ENCODE measurements at regions not wholly inside any gene's neighbourhood (a gene's known extent, or its start where the extent isn't known, plus 50 kb on each side); places are given as distances from the start of the nearest gene placed in this dataset.

GRCh38 chr12:114073076-114073475 lies 107.0 kb upstream of the RBM19 start:
- H3K4me2 ChIP-seq (ENCODE audit: insufficient read depth, low read length), result no peak overlapping the region
- no peak for FAIRE-seq
- H3K36me3 ChIP-seq (ENCODE audit: control insufficient read depth, insufficient read depth, low read length), result no peaks in the 10 kb centered on the region
- DNase-seq (ENCODE audit: extremely low read depth in 1 of 4, low spot score in 3 of 4), result no peak
- no peak overlapping the region for H3K27ac ChIP-seq (ENCODE audit: extremely low read depth, low read depth, low read length)
- H3K9ac ChIP-seq (ENCODE audit: insufficient read depth in 1 of 2, low read depth in 2 of 2, low read length in 2 of 2), result no peak overlapping the region
- no peaks in the 10 kb centered on the region for H3K79me2 ChIP-seq (ENCODE audit: control insufficient read depth, insufficient read depth, low read length)
- H3K4me1 ChIP-seq (replicated peaks in 1 of 2; ENCODE audit: control insufficient read depth in 2 of 2, insufficient read depth in 2 of 2, low read length in 2 of 2), result no peaks in the 10 kb centered on the region
- H3K27me3 ChIP-seq (ENCODE audit: control insufficient read depth in 2 of 2, insufficient read depth in 2 of 2, low read length in 2 of 2), result 0 out of 5 replicates have a peak, but pooled peaks cover 0 to 4% of the 10 kb centered on the region in 2 experiments
- no peak for TF ChIP-seq ZBTB12 (CRISPR knock-in tag; IDR thresholded peaks at IDR 0.05)
- TF ChIP-seq JUN (IDR thresholded peaks at IDR 0.05; ENCODE audit: borderline replicate concordance, low read depth, low read length), result no peak
- no peak for TF ChIP-seq JUN (CRISPR knock-in tag; IDR thresholded peaks at IDR 0.05; ENCODE audit: borderline replicate concordance)
- no peak for TF ChIP-seq POLR2AphosphoS5 (IDR thresholded peaks at IDR 0.05; ENCODE audit: control insufficient read depth, insufficient read depth, low read depth, low read length)
- ATAC-seq, result no peak
- H3K4me3 ChIP-seq, result no peak overlapping the region
- H4K20me1 ChIP-seq (replicated peaks; ENCODE audit: control insufficient read depth, insufficient read depth, low read length), result no peaks in the 10 kb centered on the region
- ChIA-PET CTCF (ENCODE audit: low intra/inter-chr PET ratio) (no interaction called here), POLR2A (no interaction called here)
- no peaks in the 10 kb centered on the region for H3K9me3 ChIP-seq (replicated peaks; ENCODE audit: control insufficient read depth, insufficient read depth, low read depth, low read length)
- no peaks in the 10 kb centered on the region for H3K9me1 ChIP-seq (ENCODE audit: control insufficient read depth, insufficient read depth, low read length)
- no peak overlapping the region for H2AFZ ChIP-seq (ENCODE audit: low read depth, low read length)
- no TSS peak for BruUV-seq (replicated peaks)
- WGBS (ENCODE audit: insufficient coverage, low coverage, missing lambda C conversion rate), result 12% methylated on average over 3 of the region's 3 CpGs
- in situ Hi-C loops (cut with MboI) (no loop called here), intact Hi-C loops (cut with micrococcal nuclease) (no loop called here)

DNA sequence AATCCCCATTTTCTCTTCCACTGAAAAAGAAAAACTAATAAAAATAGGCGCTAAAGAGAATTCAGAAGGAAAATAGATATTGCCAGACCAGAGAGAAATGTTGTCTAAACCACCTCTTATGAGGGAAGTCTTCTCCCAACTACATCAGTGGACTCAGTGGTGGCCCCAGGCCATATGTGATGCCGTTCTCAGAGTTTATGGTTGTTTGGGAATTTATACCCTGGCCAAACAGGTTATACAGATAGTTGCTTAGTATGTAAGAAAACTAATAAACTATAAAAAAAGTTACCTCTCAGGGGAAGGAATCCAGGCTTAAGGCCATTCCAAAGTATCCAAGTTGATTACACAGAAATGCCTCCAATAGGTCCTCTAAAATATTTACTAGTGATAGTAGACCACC lies 103.4 kb upstream of the RBM19 start:
- WGBS (ENCODE audit: insufficient coverage, low coverage, missing lambda C conversion rate), result 0% methylated on average over 2 of the region's 2 CpGs
- no peak overlapping the region for H3K4me2 ChIP-seq (ENCODE audit: insufficient read depth, low read length)
- no peaks in the 10 kb centered on the region for H3K9me3 ChIP-seq (replicated peaks; ENCODE audit: control insufficient read depth, insufficient read depth, low read depth, low read length)
- FAIRE-seq, result no peak
- H3K9me1 ChIP-seq (ENCODE audit: control insufficient read depth, insufficient read depth, low read length), result no peaks in the 10 kb centered on the region
- in situ Hi-C loops (cut with MboI), result no loop called here
- H3K4me3 ChIP-seq, result no peak overlapping the region
- no peak for ATAC-seq
- no TSS peak for BruUV-seq (replicated peaks)
- CTCF ChIA-PET (ENCODE audit: low intra/inter-chr PET ratio), result no interaction called here
- intact Hi-C loops (cut with micrococcal nuclease), result no loop called here
- H3K79me2 ChIP-seq (ENCODE audit: control insufficient read depth, insufficient read depth, low read length), result no peaks in the 10 kb centered on the region
- H3K4me1 ChIP-seq (replicated peaks in 1 of 2; ENCODE audit: control insufficient read depth in 2 of 2, insufficient read depth in 2 of 2, low read length in 2 of 2), result no peaks in the 10 kb centered on the region
- no peaks in the 10 kb centered on the region for H3K36me3 ChIP-seq (ENCODE audit: control insufficient read depth, insufficient read depth, low read length)
- TF ChIP-seq ZBTB17 (CRISPR knock-in tag; IDR thresholded peaks at IDR 0.05) (no peak), RBM34 (IDR thresholded peaks at IDR 0.05; ENCODE audit: borderline replicate concordance, insufficient read depth, low read length) (no peak), RBM25 (IDR thresholded peaks at IDR 0.05; ENCODE audit: low read depth, low read length, severe bottlenecking) (no peak), KLF10 (CRISPR knock-in tag; IDR thresholded peaks at IDR 0.05) (no peak), XRCC4 (IDR thresholded peaks at IDR 0.05; ENCODE audit: extremely low read depth, insufficient read depth, insufficient read length) (no peak), BHLHE40 (IDR thresholded peaks at IDR 0.05; ENCODE audit: low read length) (no peak), WHSC1 (IDR thresholded peaks at IDR 0.05; ENCODE audit: low read length) (no peak), SUPT5H (IDR thresholded peaks at IDR 0.05) (no peak), TAF1 (IDR thresholded peaks at IDR 0.05; ENCODE audit: control insufficient read depth, extremely low read depth, insufficient read depth, low read length, severe bottlenecking) (no peak), YBX1 (IDR thresholded peaks at IDR 0.05) (no peak)
- no peaks in the 10 kb centered on the region for H4K20me1 ChIP-seq (replicated peaks; ENCODE audit: control insufficient read depth, insufficient read depth, low read length)
- no peak overlapping the region for H2AFZ ChIP-seq (ENCODE audit: low read depth, low read length)
- H3K27me3 ChIP-seq (ENCODE audit: control insufficient read depth in 2 of 2, insufficient read depth in 2 of 2, low read length in 2 of 2), result no peaks in the 10 kb centered on the region
- POLR2A ChIA-PET, result interaction anchor here (0.6 kb wide), 1 partner anchor 446 kb away, joined by 3 read pairs; no protein-coding TSS in a partner anchor
- no peak overlapping the region for H3K27ac ChIP-seq (ENCODE audit: extremely low read depth, low read depth, low read length)
- no peak for DNase-seq (ENCODE audit: extremely low read depth in 1 of 4, low spot score in 3 of 4)
- H3K9ac ChIP-seq (ENCODE audit: insufficient read depth in 1 of 2, low read depth in 2 of 2, low read length in 2 of 2), result no peak overlapping the region
